Kidney (tissue), 13 donors: ENCODE measurements at regions not wholly inside any gene's neighbourhood (a gene's known extent, or its start where the extent isn't known, plus 50 kb on each side); places are given as distances from the start of the nearest gene placed in this dataset.
"Not testable (repeated sequence)": the region's sequence is repeated elsewhere in the genome, so short reads cannot be mapped to it uniquely, and the experiment has no call there.

Experiments
- DNase-seq, 5 donors: peaks; one replicate each; pipeline ENCODE4 v3.0.0-alpha.2; 2013 to 2020
- FAIRE-seq: peaks from 2 replicates; lab custom pipeline; 2012; peaks lifted over from hg19 to GRCh38; lab: Jason Lieb, UNC
- H3K27ac ChIP-seq, 2 donors: one replicate each; pipeline ENCODE4 v1.7.0; 2013; ENCODE audit warnings: low read depth in 2 of 2, low read length in 2 of 2, inconsistent platforms in 1 of 2
- H3K27me3 ChIP-seq: one replicate; pipeline ENCODE4 v1.7.1; 2013; ENCODE audit warnings: low read length, inconsistent platforms; ENCODE audit not compliant: control insufficient read depth, insufficient read depth
- H3K36me3 ChIP-seq, 3 donors: one replicate each; pipeline versions ENCODE4 v1.7.0 to v1.7.1; 2013; ENCODE audit warnings: low read length in 3 of 3, control low read depth in 1 of 3, inconsistent platforms in 1 of 3; ENCODE audit not compliant: insufficient read depth in 3 of 3, control insufficient read depth in 2 of 3
- H3K4me1 ChIP-seq, 3 donors: one replicate each; pipeline versions ENCODE4 v1.7.0 to v1.7.1; 2013; ENCODE audit warnings: low read length in 3 of 3, inconsistent platforms in 1 of 3, low read depth in 1 of 3; ENCODE audit not compliant: control insufficient read depth in 2 of 3, insufficient read depth in 2 of 3
- H3K4me3 ChIP-seq, 3 donors: one replicate each; pipeline versions ENCODE4 v1.7.0 to v1.8.1; 2013; ENCODE audit warnings: low read length in 3 of 3, control low read depth in 1 of 3, inconsistent platforms in 1 of 3
- H3K9ac ChIP-seq, 3 donors: one replicate each; pipeline versions ENCODE4 v1.7.0 to v1.7.1; 2013; ENCODE audit warnings: low read length in 3 of 3, control low read depth in 1 of 3, inconsistent platforms in 1 of 3
- H3K9me3 ChIP-seq, 3 donors: one replicate each; pipeline versions ENCODE4 v1.7.0 to v1.7.1; 2013; ENCODE audit warnings: low read length in 3 of 3, control low read depth in 1 of 3, inconsistent platforms in 1 of 3; ENCODE audit not compliant: control insufficient read depth in 2 of 3, insufficient read depth in 1 of 3
- CTCF ChIP-seq: IDR thresholded peaks from 3 replicates; pipeline ENCODE4 v1.5.1; 2012; ENCODE audit warnings: mild to moderate bottlenecking, moderate library complexity, borderline replicate concordance; ENCODE audit not compliant: insufficient read depth; ENCODE audit errors: extremely low read depth
- intact Hi-C: fragments of 100-400 bp; cut with DNase I; formaldehyde crosslinking; loops from one replicate; pipeline ENCODE4 v1.11.1; 2022
- donor health status: control.
- donor health status: control.
- donor health status: control.
- donor health status: control.
- donor health status: control.
- donor health status: DM: yes; HTN: yes; CAD: no.
- donor health status: Normal renal cell carcinoma (clear cell type).

- Histone ChIP-seq H3K4me1 (no peaks in the 10 kb centered on the region), H3K4me3 (no peak overlapping the region), H3K9me3 (no peaks in the 10 kb centered on the region), H3K9ac (no peak overlapping the region), H3K27me3 (no peaks in the 10 kb centered on the region), H3K27ac (no peak overlapping the region), H3K36me3 (no peaks in the 10 kb centered on the region)
- FAIRE-seq: no peak
- intact Hi-C loops: no loop called here
- TF ChIP-seq CTCF: no peak
- DNase-seq: peak in 1 of 5 donors; percentile 16
Measured at GRCh38 chr10:78441694-78442093, 408.0 kb downstream of the RPS24 start.

GRCh38 chr10:78442836-78443550 lies 409.3 kb downstream of the RPS24 start:
- intact Hi-C loops: no loop called here
- no peak for TF ChIP-seq CTCF
- H3K9me3 ChIP-seq: no peaks in the 10 kb centered on the region
- H3K4me3 ChIP-seq: no peak overlapping the region
- no peaks in the 10 kb centered on the region for H3K36me3 ChIP-seq
- H3K27me3 ChIP-seq: no peaks in the 10 kb centered on the region
- DNase-seq: peak in 1 of 5 donors; percentile 37
- peaks cover 0 to 3% (median 0%) of the 10 kb centered on the region in 3 donors for H3K4me1 ChIP-seq
- H3K27ac ChIP-seq: no peak overlapping the region
- H3K9ac ChIP-seq: no peak overlapping the region
- FAIRE-seq: no peak

- DNase-seq (peak in 3 of 5 donors; percentile 40 to 60 (median 47)), FAIRE-seq (no peak)
- no peak overlapping the region for H3K4me3 ChIP-seq
- H3K4me1 ChIP-seq: peaks cover 0 to 3% (median 0%) of the 10 kb centered on the region in 3 donors
- H3K9ac ChIP-seq: no peak overlapping the region
- no peak overlapping the region for H3K27ac ChIP-seq
- no peaks in the 10 kb centered on the region for H3K9me3 ChIP-seq
- no peaks in the 10 kb centered on the region for H3K36me3 ChIP-seq
- intact Hi-C loops: no loop called here
- no peak for TF ChIP-seq CTCF
- no peaks in the 10 kb centered on the region for H3K27me3 ChIP-seq
Measured at GRCh38 chr10:78443900-78444571, 410.4 kb downstream of the RPS24 start.

- H3K4me3 ChIP-seq, intact Hi-C loops, H3K9ac ChIP-seq, DNase-seq, H3K36me3 ChIP-seq, FAIRE-seq, H3K27me3 ChIP-seq, H3K27ac ChIP-seq, H3K4me1 ChIP-seq, H3K9me3 ChIP-seq: not testable (repeated sequence)
Measured at GRCh38 chr10:78444741-78445140, 411.1 kb downstream of the RPS24 start.
